IMR-90 (cell line): ENCODE measurements at regions not wholly inside any gene's neighbourhood (a gene's known extent, or its start where the extent isn't known, plus 50 kb on each side); places are given as distances from the start of the nearest gene placed in this dataset.

ENCODE experiments used
- ATAC-seq: fragments of 200-7000 bp; cut with Tn5 transposase; 2 replicates; pipeline ENCODE4 v1.9.1; 2020; ENCODE audit warnings: low read depth, mild to moderate bottlenecking, moderate library complexity
- BruUV-seq: library from RNA; stranded (reverse); fragments of 400-500 nt; replicated peaks from 2 replicates; lab custom pipeline; 2021; lab: Mats Ljungman, UMichigan
- CTCF ChIA-PET: fragments of 300-600 bp; formaldehyde crosslinking; extraction: SDS; loops from one replicate; lab custom pipeline; 2021; ENCODE audit warnings: antibody characterized with exemption; lab: Yijun Ruan, JAX
- POLR2A ChIA-PET: fragments of 300-600 bp; sonication (Branson Sonifier 250); formaldehyde crosslinking; loops from one replicate; lab custom pipeline; 2022; ENCODE audit warnings: antibody characterized with exemption; ENCODE audit not compliant: unreplicated experiment; lab: Charles Lee
- DNase-seq: peaks from one replicate; pipeline ENCODE4 v3.0.0; 2013
- H2AFZ ChIP-seq: replicated peaks from 2 replicates; pipeline ENCODE3; 2013; ENCODE audit warnings: low read length, mild to moderate bottlenecking; ENCODE audit not compliant: poor library complexity
- H2AK5ac ChIP-seq: 2 replicates; pipeline ENCODE4 v1.6.1; 2013; ENCODE audit warnings: low read depth, low read length, inconsistent platforms
- H2AK9ac ChIP-seq: replicated peaks from 2 replicates; pipeline ENCODE3; 2013; ENCODE audit warnings: mild to moderate bottlenecking, low read depth, low read length, moderate library complexity; ENCODE audit not compliant: poor library complexity
- H2BK120ac ChIP-seq: 2 replicates; pipeline ENCODE4 v1.6.1; 2013; ENCODE audit warnings: low read depth, low read length, inconsistent platforms
- H2BK15ac ChIP-seq: 3 replicates; pipeline ENCODE4 v1.6.1; 2013; ENCODE audit warnings: low read depth, low read length, inconsistent platforms
- H2BK20ac ChIP-seq: 2 replicates; pipeline ENCODE4 v1.6.1; 2013; ENCODE audit warnings: low read depth, mild to moderate bottlenecking, inconsistent platforms, low read length, moderate library complexity
- H2BK5ac ChIP-seq: 2 replicates; pipeline ENCODE4 v1.6.1; 2013; ENCODE audit warnings: mild to moderate bottlenecking, low read depth, low read length, inconsistent platforms; ENCODE audit not compliant: poor library complexity, severe bottlenecking
- H3K14ac ChIP-seq: replicated peaks from 2 replicates; pipeline ENCODE4 v1.6.1; 2013; ENCODE audit warnings: low read depth, low read length, inconsistent platforms
- H3K18ac ChIP-seq: 2 replicates; pipeline ENCODE4 v1.6.1; 2013; ENCODE audit warnings: low read depth, low read length, control low read depth
- H3K23ac ChIP-seq: 2 replicates; pipeline ENCODE4 v1.6.1; 2013; ENCODE audit warnings: low read depth, low read length, inconsistent platforms
- H3K27ac ChIP-seq: 2 replicates; pipeline ENCODE4 v1.5.1; 2013; ENCODE audit warnings: mild to moderate bottlenecking, control low read depth, low read length; ENCODE audit not compliant: insufficient read depth
- H3K27me3 ChIP-seq: 2 replicates; pipeline ENCODE4 v1.6.1; 2013; ENCODE audit warnings: low read length; ENCODE audit not compliant: control insufficient read depth, insufficient read depth
- H3K36me3 ChIP-seq: 2 replicates; pipeline ENCODE4 v1.6.1; 2013; ENCODE audit warnings: low read length, mixed read lengths; ENCODE audit not compliant: control insufficient read depth, insufficient read depth
- H3K4ac ChIP-seq: 2 replicates; pipeline ENCODE4 v1.6.1; 2013; ENCODE audit warnings: low read depth, low read length, inconsistent platforms
- H3K4me1 ChIP-seq: 2 replicates; pipeline ENCODE4 v1.6.1; 2013; ENCODE audit warnings: low read length, mixed read lengths; ENCODE audit not compliant: control insufficient read depth, insufficient read depth
- H3K4me2 ChIP-seq: 2 replicates; pipeline ENCODE4 v1.6.1; 2013; ENCODE audit warnings: low read depth, mild to moderate bottlenecking, control low read depth, low read length, moderate library complexity
- H3K4me3 ChIP-seq: 2 replicates; pipeline ENCODE4 v1.5.1; 2013; ENCODE audit warnings: low read depth, mild to moderate bottlenecking, control low read depth, low read length, moderate library complexity; ENCODE audit not compliant: insufficient read depth
- H3K56ac ChIP-seq: 2 replicates; pipeline ENCODE4 v1.6.1; 2013; ENCODE audit warnings: low read length, inconsistent platforms; ENCODE audit not compliant: insufficient read depth; ENCODE audit errors: extremely low read depth
- H3K79me1 ChIP-seq, 2 experiments: 2 replicates each; pipeline ENCODE4 v1.6.1; 2013; ENCODE audit warnings: low read length in 2 of 2, inconsistent platforms in 1 of 2, low read depth in 1 of 2
- H3K9ac ChIP-seq: 2 replicates; pipeline ENCODE4 v1.6.1; 2013; ENCODE audit warnings: low read depth, low read length, control low read depth
- H3K9me1 ChIP-seq: 2 replicates; pipeline ENCODE4 v1.6.1; 2013; ENCODE audit warnings: low read length, inconsistent platforms; ENCODE audit not compliant: insufficient read depth
- H3K9me3 ChIP-seq: 2 replicates; pipeline ENCODE4 v1.6.1; 2013; ENCODE audit warnings: low read length; ENCODE audit not compliant: control insufficient read depth, insufficient read depth
- H4K20me1 ChIP-seq: 2 replicates; pipeline ENCODE4 v1.6.1; 2013; ENCODE audit warnings: low read length, inconsistent platforms; ENCODE audit not compliant: insufficient read depth
- H4K5ac ChIP-seq: 2 replicates; pipeline ENCODE4 v1.6.1; 2013; ENCODE audit warnings: mild to moderate bottlenecking, low read depth, low read length, control low read depth
- H4K8ac ChIP-seq, 2 experiments: 2 replicates each; pipeline ENCODE4 v1.6.1; 2013; ENCODE audit warnings: low read depth in 2 of 2, low read length in 2 of 2, control low read depth in 1 of 2, inconsistent platforms in 1 of 2
- H4K91ac ChIP-seq: 2 replicates; pipeline ENCODE4 v1.6.1; 2013; ENCODE audit warnings: low read depth, low read length, inconsistent platforms; ENCODE audit not compliant: insufficient read depth
- BHLHE40 ChIP-seq: fragments of 150-350 bp; IDR thresholded peaks from 2 replicates; pipeline ENCODE4 v1.6.1; 2016; ENCODE audit warnings: mild to moderate bottlenecking, low read depth, low read length
- CEBPB ChIP-seq: IDR thresholded peaks from 2 replicates; pipeline ENCODE4 v1.6.1; 2012; ENCODE audit warnings: low read depth, low read length, improper control_type of control experiment
- CHD1 ChIP-seq: IDR thresholded peaks from 2 replicates; pipeline ENCODE4 v1.6.1; 2012; ENCODE audit warnings: low read depth, low read length, improper control_type of control experiment
- FOS ChIP-seq: fragments of 150-350 bp; IDR thresholded peaks from 2 replicates; pipeline ENCODE4 v1.6.1; 2016; ENCODE audit warnings: low read depth, low read length
- MAFK ChIP-seq: IDR thresholded peaks from 2 replicates; pipeline ENCODE4 v1.6.1; 2012; ENCODE audit warnings: low read depth, low read length, improper control_type of control experiment
- MAZ ChIP-seq: IDR thresholded peaks from 2 replicates; pipeline ENCODE4 v1.6.1; 2012; ENCODE audit warnings: low read depth, mild to moderate bottlenecking, low read length, improper control_type of control experiment, moderate library complexity, borderline replicate concordance
- MXI1 ChIP-seq: IDR thresholded peaks from 2 replicates; pipeline ENCODE4 v1.6.1; 2012; ENCODE audit warnings: low read depth, mild to moderate bottlenecking, low read length, moderate library complexity, borderline replicate concordance
- NFE2L2 ChIP-seq: fragments of 150-350 bp; IDR thresholded peaks from 2 replicates; pipeline ENCODE4 v1.6.1; 2016; ENCODE audit warnings: low read depth, mild to moderate bottlenecking, low read length
- POLR2A ChIP-seq: IDR thresholded peaks from 2 replicates; pipeline ENCODE4 v1.6.1; 2012; ENCODE audit warnings: mild to moderate bottlenecking, low read depth, low read length
- RAD21 ChIP-seq: IDR thresholded peaks from 2 replicates; pipeline ENCODE4 v1.6.1; 2012; ENCODE audit warnings: low read length, improper control_type of control experiment
- RCOR1 ChIP-seq: IDR thresholded peaks from 2 replicates; pipeline ENCODE4 v1.6.1; 2012; ENCODE audit warnings: mild to moderate bottlenecking, low read length, improper control_type of control experiment; ENCODE audit not compliant: insufficient replicate concordance
- RFX5 ChIP-seq: IDR thresholded peaks from 2 replicates; pipeline ENCODE4 v1.8.0; 2012; ENCODE audit warnings: low read depth, mild to moderate bottlenecking, low read length, moderate library complexity
- SMC3 ChIP-seq: fragments of 150-350 bp; IDR thresholded peaks from 2 replicates; pipeline ENCODE4 v1.6.1; 2016; ENCODE audit warnings: low read depth, mild to moderate bottlenecking, antibody characterized with exemption, low read length, moderate library complexity
- WGBS, 2 experiments: methylation state at CpG; one replicate each; pipeline versions ENCODE4 v1.1.5 to v1.1.7; 2013; ENCODE audit warnings: missing lambda C conversion rate in 2 of 2; ENCODE audit not compliant: insufficient read length in 1 of 2; ENCODE audit errors: extremely low coverage in 2 of 2; 5-methylcytosine and 5-hydroxymethylcytosine counted together
- dilution Hi-C: fragments of 300-500 bp; cut with HindIII; formaldehyde crosslinking; loops from one replicate; pipeline ENCODE4 v1.14.3; 2018; ENCODE audit warnings: low sequenced_read_pairs; ENCODE audit not compliant: unreplicated experiment
- in situ Hi-C: fragments of 300-500 bp; cut with MboI; formaldehyde crosslinking; loops from 3 replicates; pipeline ENCODE4 v1.14.3; 2019; ENCODE audit warnings: low sequenced_read_pairs, inconsistent platforms, mixed read lengths
- intact Hi-C: fragments of 100-400 bp; cut with micrococcal nuclease; formaldehyde crosslinking; loops from 2 replicates; pipeline ENCODE4 v1.10.0; 2022
- TF ChIP-seq, protein P1 (sequence below): fragments of 150-350 bp; IDR thresholded peaks from 2 replicates; pipeline ENCODE4 v1.6.1; 2017; ENCODE audit warnings: mild to moderate bottlenecking, antibody characterized with exemption, low read length, low read depth
- TF ChIP-seq, protein P2 (sequence below): fragments of 150-350 bp; IDR thresholded peaks from 2 replicates; pipeline ENCODE4 v1.6.1; 2016; ENCODE audit warnings: low read depth, mild to moderate bottlenecking, low read length, moderate library complexity, borderline replicate concordance
- TF ChIP-seq, protein P3 (sequence below): conservative IDR thresholded peaks from 2 replicates; pipeline ENCODE4 v1.5.1; 2012; ENCODE audit warnings: mild to moderate bottlenecking, low read depth, low read length, improper control_type of control experiment

DNA sequence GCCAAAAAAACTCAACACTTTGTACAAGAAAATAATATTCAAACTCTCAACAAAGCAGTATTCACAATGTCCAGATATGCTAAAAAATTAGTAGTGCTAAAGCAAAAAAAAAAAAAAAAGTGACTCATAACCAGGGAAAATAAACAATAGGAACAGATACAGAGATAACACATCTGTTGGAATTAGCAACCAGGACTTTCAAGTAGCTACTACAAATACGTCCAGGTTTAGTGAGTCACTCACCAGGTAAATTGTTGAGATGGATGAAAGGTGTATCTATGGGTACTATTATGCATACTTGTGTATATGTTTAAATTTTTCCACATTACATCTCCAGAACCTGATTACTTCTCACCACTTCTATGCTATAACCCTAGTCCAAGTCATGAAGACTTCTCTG, 144.8 kb upstream of the SLC35F3 start:
- BruUV-seq = no TSS peak
- H3K9ac ChIP-seq = no peak overlapping the region
- no peak overlapping the region for H2BK120ac ChIP-seq
- TF ChIP-seq MAFK = no peak
- TF ChIP-seq SMC3 = no peak
- no peak for TF ChIP-seq NFE2L2
- TF ChIP-seq, protein P1, sequence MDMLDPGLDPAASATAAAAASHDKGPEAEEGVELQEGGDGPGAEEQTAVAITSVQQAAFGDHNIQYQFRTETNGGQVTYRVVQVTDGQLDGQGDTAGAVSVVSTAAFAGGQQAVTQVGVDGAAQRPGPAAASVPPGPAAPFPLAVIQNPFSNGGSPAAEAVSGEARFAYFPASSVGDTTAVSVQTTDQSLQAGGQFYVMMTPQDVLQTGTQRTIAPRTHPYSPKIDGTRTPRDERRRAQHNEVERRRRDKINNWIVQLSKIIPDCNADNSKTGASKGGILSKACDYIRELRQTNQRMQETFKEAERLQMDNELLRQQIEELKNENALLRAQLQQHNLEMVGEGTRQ = no peak
- no peak for TF ChIP-seq CHD1
- no peak for TF ChIP-seq POLR2A
- TF ChIP-seq, protein P2, sequence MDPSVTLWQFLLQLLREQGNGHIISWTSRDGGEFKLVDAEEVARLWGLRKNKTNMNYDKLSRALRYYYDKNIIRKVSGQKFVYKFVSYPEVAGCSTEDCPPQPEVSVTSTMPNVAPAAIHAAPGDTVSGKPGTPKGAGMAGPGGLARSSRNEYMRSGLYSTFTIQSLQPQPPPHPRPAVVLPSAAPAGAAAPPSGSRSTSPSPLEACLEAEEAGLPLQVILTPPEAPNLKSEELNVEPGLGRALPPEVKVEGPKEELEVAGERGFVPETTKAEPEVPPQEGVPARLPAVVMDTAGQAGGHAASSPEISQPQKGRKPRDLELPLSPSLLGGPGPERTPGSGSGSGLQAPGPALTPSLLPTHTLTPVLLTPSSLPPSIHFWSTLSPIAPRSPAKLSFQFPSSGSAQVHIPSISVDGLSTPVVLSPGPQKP = no peak
- TF ChIP-seq BHLHE40 = no peak
- TF ChIP-seq FOS = no peak
- TF ChIP-seq, protein P3, sequence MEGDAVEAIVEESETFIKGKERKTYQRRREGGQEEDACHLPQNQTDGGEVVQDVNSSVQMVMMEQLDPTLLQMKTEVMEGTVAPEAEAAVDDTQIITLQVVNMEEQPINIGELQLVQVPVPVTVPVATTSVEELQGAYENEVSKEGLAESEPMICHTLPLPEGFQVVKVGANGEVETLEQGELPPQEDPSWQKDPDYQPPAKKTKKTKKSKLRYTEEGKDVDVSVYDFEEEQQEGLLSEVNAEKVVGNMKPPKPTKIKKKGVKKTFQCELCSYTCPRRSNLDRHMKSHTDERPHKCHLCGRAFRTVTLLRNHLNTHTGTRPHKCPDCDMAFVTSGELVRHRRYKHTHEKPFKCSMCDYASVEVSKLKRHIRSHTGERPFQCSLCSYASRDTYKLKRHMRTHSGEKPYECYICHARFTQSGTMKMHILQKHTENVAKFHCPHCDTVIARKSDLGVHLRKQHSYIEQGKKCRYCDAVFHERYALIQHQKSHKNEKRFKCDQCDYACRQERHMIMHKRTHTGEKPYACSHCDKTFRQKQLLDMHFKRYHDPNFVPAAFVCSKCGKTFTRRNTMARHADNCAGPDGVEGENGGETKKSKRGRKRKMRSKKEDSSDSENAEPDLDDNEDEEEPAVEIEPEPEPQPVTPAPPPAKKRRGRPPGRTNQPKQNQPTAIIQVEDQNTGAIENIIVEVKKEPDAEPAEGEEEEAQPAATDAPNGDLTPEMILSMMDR = no peak
- no peak for TF ChIP-seq CEBPB
- no peak for TF ChIP-seq MXI1
- no peak for TF ChIP-seq RCOR1
- TF ChIP-seq RFX5 = no peak
- TF ChIP-seq RAD21 = no peak
- TF ChIP-seq MAZ = no peak
- peaks cover 2% of the 10 kb centered on the region; the same call in 1 of the 2 replicates for H3K9me3 ChIP-seq
- H4K91ac ChIP-seq = no peak overlapping the region
- no peak overlapping the region for H3K14ac ChIP-seq
- H2BK15ac ChIP-seq = no peak overlapping the region
- no peak overlapping the region for H3K56ac ChIP-seq
- no peak overlapping the region for H3K4me3 ChIP-seq
- H4K20me1 ChIP-seq = no peaks in the 10 kb centered on the region
- no peaks in the 10 kb centered on the region for H3K27me3 ChIP-seq
- H3K4me2 ChIP-seq = no peak overlapping the region
- WGBS, 2 experiments = no CpG with 5 or more reads among the region's 1 CpG
- no peak for ATAC-seq
- H2AFZ ChIP-seq = no peak overlapping the region
- no peaks in the 10 kb centered on the region for H3K79me1 ChIP-seq
- no peak overlapping the region for H2AK9ac ChIP-seq
- H3K36me3 ChIP-seq = no peaks in the 10 kb centered on the region
- no peak overlapping the region for H3K23ac ChIP-seq
- no peaks in the 10 kb centered on the region for H3K4me1 ChIP-seq
- DNase-seq = no peak
- H2BK5ac ChIP-seq = no peak overlapping the region
- in situ Hi-C loops = no loop called here
- no peaks in the 10 kb centered on the region for H3K9me1 ChIP-seq
- ChIA-PET CTCF (no interaction called here), POLR2A (no interaction called here)
- H3K18ac ChIP-seq = no peak overlapping the region
- intact Hi-C loops = no loop called here
- dilution Hi-C loops = no loop called here
- H4K8ac ChIP-seq = no peak overlapping the region
- H2AK5ac ChIP-seq = no peak overlapping the region
- H4K5ac ChIP-seq = no peak overlapping the region
- H3K4ac ChIP-seq = no peak overlapping the region
- H2BK20ac ChIP-seq = no peak overlapping the region
- no peak overlapping the region for H3K27ac ChIP-seq
